HepG2 (cell line): ENCODE measurements at regions not wholly inside any gene's neighbourhood (a gene's known extent, or its start where the extent isn't known, plus 50 kb on each side); places are given as distances from the start of the nearest gene placed in this dataset.

Source experiments
- ATAC-seq: fragments of 200-7000 bp; cut with Tn5 transposase; 3 replicates; pipeline ENCODE4 v1.9.1; 2020; ENCODE audit warnings: mild to moderate bottlenecking, moderate library complexity
- BruUV-seq: library from RNA; stranded (reverse); fragments of 400-500 nt; replicated peaks from 2 replicates; lab custom pipeline; 2021; lab: Mats Ljungman, UMichigan
- CTCF ChIA-PET: fragments of 300-600 bp; formaldehyde crosslinking; extraction: SDS; loops from one replicate; lab custom pipeline; 2021; ENCODE audit warnings: low total read pairs, inconsistent platforms, low intra/inter-chr PET ratio; lab: Yijun Ruan, JAX
- POLR2A ChIA-PET: fragments of 350-600 bp; sonication (Branson Sonifier 250); formaldehyde crosslinking; loops from one replicate; lab custom pipeline; 2020; ENCODE audit warnings: antibody characterized with exemption, inconsistent platforms; lab: Yijun Ruan, JAX
- DNase-seq: peaks from one replicate; pipeline ENCODE4 v3.0.0-alpha.2; 2015; ENCODE audit warnings: low spot score
- FAIRE-seq: peaks from 3 replicates; lab custom pipeline; 2011; peaks lifted over from hg19 to GRCh38; lab: Jason Lieb, UNC
- H2AFZ ChIP-seq: one replicate; pipeline ENCODE4 v1.6.1; 2011; ENCODE audit warnings: low read length, inconsistent platforms
- H3K27ac ChIP-seq: fragments of 300-600 bp; 3 replicates; pipeline ENCODE4 v1.8.0; 2011; ENCODE audit warnings: mixed run types, mild to moderate bottlenecking, mixed read lengths, low read length, inconsistent platforms; ENCODE audit not compliant: insufficient read depth; ENCODE audit errors: extremely low read length
- H3K27me3 ChIP-seq, 2 experiments: fragments of 200-600 bp in 1 of 2; 2 replicates in 1 of 2; 3 replicates in 1 of 2; pipeline versions ENCODE4 v1.6.0 to v1.8.0; 2011; ENCODE audit warnings: low read length in 2 of 2, mild to moderate bottlenecking in 2 of 2, moderate library complexity in 2 of 2, inconsistent platforms in 1 of 2; ENCODE audit not compliant: insufficient read depth in 2 of 2, control insufficient read depth in 1 of 2
- H3K36me3 ChIP-seq, 2 experiments: fragments of 200-600 bp in 1 of 2; replicated peaks in 1 of 2; 2 replicates in 1 of 2; 3 replicates in 1 of 2; pipeline versions ENCODE4 v1.5.1 to v1.8.0; 2011; ENCODE audit warnings: low read length in 2 of 2, inconsistent platforms in 1 of 2; ENCODE audit not compliant: insufficient read depth in 2 of 2, control insufficient read depth in 1 of 2
- H3K4me1 ChIP-seq: 2 replicates; pipeline ENCODE4 v1.5.1; 2012; ENCODE audit warnings: low read length, inconsistent platforms; ENCODE audit not compliant: insufficient read depth
- H3K4me2 ChIP-seq: 2 replicates; pipeline ENCODE4 v1.6.0; 2011; ENCODE audit warnings: low read depth, low read length, inconsistent platforms
- H3K4me3 ChIP-seq, 3 experiments: fragments of 200-600 bp in 1 of 3; sonication (generic), shearing (Covaris generic) in 1 of 3; replicated peaks in 1 of 3; 2 replicates each; pipeline ENCODE4 v1.5.1; 2011 to 2016; ENCODE audit warnings: low read length in 3 of 3, inconsistent platforms in 2 of 3, low read depth in 2 of 3, mild to moderate bottlenecking in 2 of 3, control low read depth in 1 of 3, mixed read lengths in 1 of 3; ENCODE audit not compliant: insufficient read depth in 1 of 3
- H3K79me2 ChIP-seq: one replicate; pipeline ENCODE4 v1.6.1; 2011; ENCODE audit warnings: low read length, inconsistent platforms; ENCODE audit not compliant: insufficient read depth
- H3K9ac ChIP-seq: 2 replicates; pipeline ENCODE4 v1.6.0; 2011; ENCODE audit warnings: mild to moderate bottlenecking, low read depth, low read length, inconsistent platforms; ENCODE audit not compliant: insufficient read depth
- H3K9me3 ChIP-seq: 2 replicates; pipeline ENCODE4 v1.5.1; 2012; ENCODE audit warnings: mild to moderate bottlenecking, low read length
- H4K20me1 ChIP-seq: 2 replicates; pipeline ENCODE4 v1.6.0; 2011; ENCODE audit warnings: inconsistent platforms, mild to moderate bottlenecking, low read length, moderate library complexity; ENCODE audit not compliant: insufficient read depth
- PAWR ChIP-seq: sonication (generic); formaldehyde crosslinking; IDR thresholded peaks from 2 replicates; pipeline ENCODE4 v1.4.0; 2020; ENCODE audit warnings: missing genetic modification reagents, mild to moderate bottlenecking, borderline replicate concordance
- POLR2AphosphoS5 ChIP-seq: IDR thresholded peaks from 2 replicates; pipeline ENCODE4 v1.6.1; 2012; ENCODE audit warnings: low read depth, low read length
- ZKSCAN8 ChIP-seq: IDR thresholded peaks from 2 replicates; pipeline ENCODE4 v1.6.1; 2016; ENCODE audit warnings: borderline replicate concordance, missing genetic modification reagents, missing compliant biosample characterization
- ZNF530 ChIP-seq: sonication (generic); formaldehyde crosslinking; IDR thresholded peaks from 2 replicates; pipeline ENCODE4 v1.5.0; 2020; ENCODE audit warnings: low read depth, mild to moderate bottlenecking, missing genetic modification reagents
- ZNF546 ChIP-seq: sonication (generic); formaldehyde crosslinking; conservative IDR thresholded peaks from 2 replicates; pipeline ENCODE4 v1.8.1; 2023; ENCODE audit warnings: mild to moderate bottlenecking, missing genetic modification reagents
- ZNF773 ChIP-seq: sonication (generic); formaldehyde crosslinking; IDR thresholded peaks from 2 replicates; pipeline ENCODE4 v1.4.0; 2020; ENCODE audit warnings: missing genetic modification reagents, borderline replicate concordance
- WGBS: methylation state at CpG from one replicate; pipeline ENCODE4 v1.1.6; 2017; ENCODE audit warnings: low lambda C conversion rate; 5-methylcytosine and 5-hydroxymethylcytosine counted together
- in situ Hi-C: cut with HindIII; loops from 2 replicates; pipeline ENCODE4 v1.10.0; 2017; ENCODE audit warnings: low pct_unique_long_range_greater_than_20kb; ENCODE audit not compliant: extremely low pct_ligation_motif_present
- intact Hi-C: fragments of 100-400 bp; cut with micrococcal nuclease; formaldehyde crosslinking; loops from one replicate; pipeline ENCODE4 v1.10.0; 2022; ENCODE audit not compliant: unreplicated experiment
- TF ChIP-seq, protein P1 (sequence below): sonication (generic); formaldehyde crosslinking; IDR thresholded peaks from 2 replicates; pipeline ENCODE4 v1.4.0; 2020; ENCODE audit warnings: missing genetic modification reagents
- TF ChIP-seq, protein P2 (sequence below): sonication (generic); formaldehyde crosslinking; IDR thresholded peaks from 2 replicates; pipeline ENCODE4 v1.4.0; 2020; ENCODE audit warnings: missing genetic modification reagents

DNA sequence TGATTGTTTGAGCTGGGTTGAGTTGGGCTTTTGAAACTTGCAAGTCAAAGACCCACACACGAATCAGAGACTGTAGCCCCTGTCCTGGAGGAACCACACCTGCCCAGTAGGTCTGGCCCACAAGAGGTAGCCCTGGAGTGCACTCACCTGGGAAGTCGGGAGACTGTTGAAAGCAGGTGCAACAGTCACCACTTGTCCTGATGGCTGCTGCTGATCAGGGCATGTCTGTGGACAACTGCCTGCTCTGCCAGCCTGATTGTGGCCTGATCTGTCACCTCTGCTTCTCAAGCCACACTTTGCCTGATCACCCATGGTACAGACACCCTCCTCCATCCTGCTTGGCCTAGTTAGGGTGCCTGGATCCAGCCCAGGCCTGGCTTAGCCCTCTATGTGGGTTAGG lies 105.0 kb upstream of the HAAO start:
- Histone ChIP-seq H3K79me2 (no peaks in the 10 kb centered on the region), H3K4me1 (peaks cover 11% of the 10 kb centered on the region), H3K4me2 (no peak overlapping the region), H3K27me3 (peaks cover 0 to 37% of the 10 kb centered on the region in 2 experiments; a peak in 3 of 5 replicates), H3K36me3 (no peaks in the 10 kb centered on the region), H3K9me3 (no peaks in the 10 kb centered on the region), H4K20me1 (no peaks in the 10 kb centered on the region), H3K4me3 (no peak overlapping the region), H3K9ac (no peak overlapping the region), H3K27ac (no peak overlapping the region), H2AFZ (no peak overlapping the region)
- CTCF ChIA-PET: no interaction called here
- in situ Hi-C loops: no loop called here
- TF ChIP-seq, protein P1, sequence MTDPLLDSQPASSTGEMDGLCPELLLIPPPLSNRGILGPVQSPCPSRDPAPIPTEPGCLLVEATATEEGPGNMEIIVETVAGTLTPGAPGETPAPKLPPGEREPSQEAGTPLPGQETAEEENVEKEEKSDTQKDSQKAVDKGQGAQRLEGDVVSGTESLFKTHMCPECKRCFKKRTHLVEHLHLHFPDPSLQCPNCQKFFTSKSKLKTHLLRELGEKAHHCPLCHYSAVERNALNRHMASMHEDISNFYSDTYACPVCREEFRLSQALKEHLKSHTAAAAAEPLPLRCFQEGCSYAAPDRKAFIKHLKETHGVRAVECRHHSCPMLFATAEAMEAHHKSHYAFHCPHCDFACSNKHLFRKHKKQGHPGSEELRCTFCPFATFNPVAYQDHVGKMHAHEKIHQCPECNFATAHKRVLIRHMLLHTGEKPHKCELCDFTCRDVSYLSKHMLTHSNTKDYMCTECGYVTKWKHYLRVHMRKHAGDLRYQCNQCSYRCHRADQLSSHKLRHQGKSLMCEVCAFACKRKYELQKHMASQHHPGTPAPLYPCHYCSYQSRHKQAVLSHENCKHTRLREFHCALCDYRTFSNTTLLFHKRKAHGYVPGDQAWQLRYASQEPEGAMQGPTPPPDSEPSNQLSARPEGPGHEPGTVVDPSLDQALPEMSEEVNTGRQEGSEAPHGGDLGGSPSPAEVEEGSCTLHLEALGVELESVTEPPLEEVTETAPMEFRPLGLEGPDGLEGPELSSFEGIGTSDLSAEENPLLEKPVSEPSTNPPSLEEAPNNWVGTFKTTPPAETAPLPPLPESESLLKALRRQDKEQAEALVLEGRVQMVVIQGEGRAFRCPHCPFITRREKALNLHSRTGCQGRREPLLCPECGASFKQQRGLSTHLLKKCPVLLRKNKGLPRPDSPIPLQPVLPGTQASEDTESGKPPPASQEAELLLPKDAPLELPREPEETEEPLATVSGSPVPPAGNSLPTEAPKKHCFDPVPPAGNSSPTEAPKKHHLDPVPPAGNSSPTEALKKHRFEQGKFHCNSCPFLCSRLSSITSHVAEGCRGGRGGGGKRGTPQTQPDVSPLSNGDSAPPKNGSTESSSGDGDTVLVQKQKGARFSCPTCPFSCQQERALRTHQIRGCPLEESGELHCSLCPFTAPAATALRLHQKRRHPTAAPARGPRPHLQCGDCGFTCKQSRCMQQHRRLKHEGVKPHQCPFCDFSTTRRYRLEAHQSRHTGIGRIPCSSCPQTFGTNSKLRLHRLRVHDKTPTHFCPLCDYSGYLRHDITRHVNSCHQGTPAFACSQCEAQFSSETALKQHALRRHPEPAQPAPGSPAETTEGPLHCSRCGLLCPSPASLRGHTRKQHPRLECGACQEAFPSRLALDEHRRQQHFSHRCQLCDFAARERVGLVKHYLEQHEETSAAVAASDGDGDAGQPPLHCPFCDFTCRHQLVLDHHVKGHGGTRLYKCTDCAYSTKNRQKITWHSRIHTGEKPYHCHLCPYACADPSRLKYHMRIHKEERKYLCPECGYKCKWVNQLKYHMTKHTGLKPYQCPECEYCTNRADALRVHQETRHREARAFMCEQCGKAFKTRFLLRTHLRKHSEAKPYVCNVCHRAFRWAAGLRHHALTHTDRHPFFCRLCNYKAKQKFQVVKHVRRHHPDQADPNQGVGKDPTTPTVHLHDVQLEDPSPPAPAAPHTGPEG (CRISPR knock-in tag): no peak
- TF ChIP-seq PAWR (no peak), ZNF546 (CRISPR knock-in tag) (no peak), POLR2AphosphoS5 (no peak), ZKSCAN8 (no peak), ZNF773 (CRISPR knock-in tag) (no peak), ZNF530 (CRISPR knock-in tag) (no peak)
- TF ChIP-seq, protein P2, sequence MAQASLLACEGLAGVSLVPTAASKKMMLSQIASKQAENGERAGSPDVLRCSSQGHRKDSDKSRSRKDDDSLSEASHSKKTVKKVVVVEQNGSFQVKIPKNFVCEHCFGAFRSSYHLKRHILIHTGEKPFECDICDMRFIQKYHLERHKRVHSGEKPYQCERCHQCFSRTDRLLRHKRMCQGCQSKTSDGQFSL (CRISPR knock-in tag): no peak
- ATAC-seq (no peak; the same call in 2 of the 3 replicates), FAIRE-seq (no peak), DNase-seq (no peak)
- WGBS: 3% methylated on average over 2 of the region's 2 CpGs
- POLR2A ChIA-PET: no interaction called here
- BruUV-seq: no TSS peak
- intact Hi-C loops: no loop called here
